Body of pancreas (tissue), 4 donors: ENCODE measurements at regions not wholly inside any gene's neighbourhood (a gene's known extent, or its start where the extent isn't known, plus 50 kb on each side); places are given as distances from the start of the nearest gene placed in this dataset.

Experiments
- ATAC-seq: fragments of 150-250 bp; one replicate; pipeline ENCODE4 v1.9.1; 2016
- DNase-seq, 4 donors: peaks; one replicate each; pipeline ENCODE4 v3.0.0-alpha.2; 2019
- H3K27ac ChIP-seq, 4 donors: fragments of 200-600 bp; sonication (generic); 1 replicate in 3 of 4; 2 replicates in 1 of 4; pipeline versions ENCODE4 v1.5.1 to v1.6.1; 2016 to 2019; ENCODE audit warnings: mild to moderate bottlenecking in 1 of 4, mixed read lengths in 1 of 4, moderate library complexity in 1 of 4
- H3K27me3 ChIP-seq, 2 donors: fragments of 200-600 bp; sonication (generic); one replicate each; pipeline ENCODE4 v1.6.0; 2016; ENCODE audit warnings: mild to moderate bottlenecking in 1 of 2
- H3K36me3 ChIP-seq, 2 donors: fragments of 200-600 bp; sonication (generic); replicated peaks in 1 of 2; 2 replicates each; pipeline ENCODE4 v1.5.1; 2016; ENCODE audit warnings: low read depth in 2 of 2; ENCODE audit not compliant: insufficient read depth in 1 of 2
- H3K4me1 ChIP-seq: fragments of 200-600 bp; sonication (generic); one replicate; pipeline ENCODE4 v1.6.0; 2016
- H3K4me3 ChIP-seq, 2 donors: fragments of 200-600 bp; sonication (generic); 1 replicate in 1 of 2; 2 replicates in 1 of 2; pipeline ENCODE4 v1.5.1; 2016 to 2019
- H3K9me3 ChIP-seq, 3 donors: fragments of 200-600 bp; sonication (generic); 1 replicate in 2 of 3; 2 replicates in 1 of 3; pipeline ENCODE4 v1.5.1; 2016
- POLR2A ChIP-seq, 3 donors: fragments of 450-650 bp; IDR thresholded peaks; one replicate each; pipeline ENCODE4 v1.6.1; 2016; ENCODE audit warnings: antibody characterized with exemption in 3 of 3, mild to moderate bottlenecking in 2 of 3
- WGBS, 2 donors: methylation state at CpG; one replicate each; pipeline ENCODE4 v1.1.5; 2017; 5-methylcytosine and 5-hydroxymethylcytosine counted together
- intact Hi-C: fragments of 100-400 bp; cut with DNase I; formaldehyde crosslinking; loops from one replicate; pipeline ENCODE4 v1.15.1; 2023
- TF ChIP-seq, protein P1 (sequence below), 7 experiments: fragments of 450-650 bp in 4 of 7; fragments of 200-600 bp in 3 of 7; sonication (generic) in 3 of 7; IDR thresholded peaks; one replicate each; pipeline ENCODE4 v1.5.1; 2016 to 2019; ENCODE audit warnings: antibody characterized with exemption in 7 of 7

GRCh38 chr6:131400779-131401496, 172.1 kb upstream of the ARG1 start:
- Histone ChIP-seq H3K9me3 (peaks cover 0 to 6% (median 0%) of the 10 kb centered on the region in 3 donors), H3K4me1 (no peaks in the 10 kb centered on the region), H3K4me3 (no peak overlapping the region), H3K27me3 (no peaks in the 10 kb centered on the region), H3K36me3 (no peaks in the 10 kb centered on the region), H3K27ac (peak overlapping the region in 1 of 4 donors; percentile 71)
- DNase-seq: no peak
- no peak for ATAC-seq
- WGBS, 2 donors: 69 to 71% methylated on average over 2 of the region's 2 CpGs
- TF ChIP-seq POLR2A (IDR thresholded peaks at IDR 0.05): no peak
- TF ChIP-seq, protein P1, sequence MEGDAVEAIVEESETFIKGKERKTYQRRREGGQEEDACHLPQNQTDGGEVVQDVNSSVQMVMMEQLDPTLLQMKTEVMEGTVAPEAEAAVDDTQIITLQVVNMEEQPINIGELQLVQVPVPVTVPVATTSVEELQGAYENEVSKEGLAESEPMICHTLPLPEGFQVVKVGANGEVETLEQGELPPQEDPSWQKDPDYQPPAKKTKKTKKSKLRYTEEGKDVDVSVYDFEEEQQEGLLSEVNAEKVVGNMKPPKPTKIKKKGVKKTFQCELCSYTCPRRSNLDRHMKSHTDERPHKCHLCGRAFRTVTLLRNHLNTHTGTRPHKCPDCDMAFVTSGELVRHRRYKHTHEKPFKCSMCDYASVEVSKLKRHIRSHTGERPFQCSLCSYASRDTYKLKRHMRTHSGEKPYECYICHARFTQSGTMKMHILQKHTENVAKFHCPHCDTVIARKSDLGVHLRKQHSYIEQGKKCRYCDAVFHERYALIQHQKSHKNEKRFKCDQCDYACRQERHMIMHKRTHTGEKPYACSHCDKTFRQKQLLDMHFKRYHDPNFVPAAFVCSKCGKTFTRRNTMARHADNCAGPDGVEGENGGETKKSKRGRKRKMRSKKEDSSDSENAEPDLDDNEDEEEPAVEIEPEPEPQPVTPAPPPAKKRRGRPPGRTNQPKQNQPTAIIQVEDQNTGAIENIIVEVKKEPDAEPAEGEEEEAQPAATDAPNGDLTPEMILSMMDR (IDR thresholded peaks at IDR 0.05): no peak
- intact Hi-C loops: no loop called here

- Histone ChIP-seq H3K27me3 (no peaks in the 10 kb centered on the region), H3K4me1 (no peaks in the 10 kb centered on the region), H3K9me3 (peaks cover 0 to 4% (median 0%) of the 10 kb centered on the region in 3 donors), H3K36me3 (no peaks in the 10 kb centered on the region), H3K4me3 (no peak overlapping the region), H3K27ac (no peak overlapping the region)
- intact Hi-C loops: no loop called here
- 50 to 74% methylated on average over 1 of the region's 1 CpG for WGBS, 2 donors
- TF ChIP-seq, protein P1 (IDR thresholded peaks at IDR 0.05): no peak
- TF ChIP-seq POLR2A (IDR thresholded peaks at IDR 0.05): no peak
- DNase-seq (no peak), ATAC-seq (no peak)
These were observed 164.2 kb upstream of the ARG1 start for GRCh38 chr6:131408811-131409210.

GRCh38 chr6:131410785-131411184, 162.2 kb upstream of the ARG1 start:
- no peak for TF ChIP-seq POLR2A (IDR thresholded peaks at IDR 0.05)
- TF ChIP-seq, protein P1 (IDR thresholded peaks at IDR 0.05): no peak

GRCh38 chr6:131412960-131413830, 159.8 kb upstream of the ARG1 start:
- ATAC-seq (no peak), DNase-seq (peak in 1 of 4 donors; percentile 7)
- intact Hi-C loops: no loop called here
- WGBS, 2 donors: 42 to 44% methylated on average over 7 of the region's 7 CpGs
- no peaks in the 10 kb centered on the region for H3K4me1 ChIP-seq
- no peak overlapping the region for H3K27ac ChIP-seq
- H3K36me3 ChIP-seq: no peaks in the 10 kb centered on the region
- no peaks in the 10 kb centered on the region for H3K27me3 ChIP-seq
- no peak for TF ChIP-seq POLR2A (IDR thresholded peaks at IDR 0.05)
- TF ChIP-seq, protein P1 (IDR thresholded peaks at IDR 0.05): no peak
- no peak overlapping the region for H3K4me3 ChIP-seq
- peaks cover 0 to 4% (median 0%) of the 10 kb centered on the region in 3 donors for H3K9me3 ChIP-seq

More at GRCh38 chr6:131410785-131411184, 162.2 kb upstream of the ARG1 start:
- H3K27me3 ChIP-seq: no peaks in the 10 kb centered on the region
- no peaks in the 10 kb centered on the region for H3K4me1 ChIP-seq
- DNase-seq (no peak), ATAC-seq (no peak)
- H3K9me3 ChIP-seq: peaks cover 0 to 4% (median 0%) of the 10 kb centered on the region in 3 donors
- no peak overlapping the region for H3K4me3 ChIP-seq
- intact Hi-C loops: no loop called here
- no peaks in the 10 kb centered on the region for H3K36me3 ChIP-seq
- 55 to 60% methylated on average over 1 of the region's 1 CpG for WGBS, 2 donors
- no peak overlapping the region for H3K27ac ChIP-seq
